Activated naive CD8-positive, alpha-beta T cell treated with anti-CD3 and anti-CD28 coated beads, Interleukin-2, amount 50 U/mL, for 24 hours (primary cell): ENCODE measurements at regions not wholly inside any gene's neighbourhood (a gene's known extent, or its start where the extent isn't known, plus 50 kb on each side); places are given as distances from the start of the nearest gene placed in this dataset.
A peak's percentile ranks its signal among the peaks of the same experiment; 100 is the strongest.
"Not testable (repeated sequence)": the region's sequence is repeated elsewhere in the genome, so short reads cannot be mapped to it uniquely, and the experiment has no call there.

Experiments
- ATAC-seq: fragments of 150-1000 bp; cut with Tn5 transposase; one replicate; pipeline ENCODE4 v1.10.0; 2021
- DNase-seq: peaks from one replicate; pipeline ENCODE4 v3.0.0; 2021
- H3K27ac Mint-ChIP-seq: one replicate; pipeline ENCODE4 v1.8.0; 2021; ENCODE audit warnings: mild to moderate bottlenecking, mixed read lengths
- H3K27me3 Mint-ChIP-seq: one replicate; pipeline ENCODE4 v1.8.0; 2021; ENCODE audit warnings: mixed read lengths
- H3K36me3 Mint-ChIP-seq: one replicate; pipeline ENCODE4 v1.8.0; 2021; ENCODE audit warnings: low read depth, mixed read lengths
- H3K4me1 Mint-ChIP-seq: one replicate; pipeline ENCODE4 v1.8.0; 2021; ENCODE audit warnings: mixed read lengths
- H3K4me3 Mint-ChIP-seq: one replicate; pipeline ENCODE4 v1.8.0; 2021; ENCODE audit warnings: mild to moderate bottlenecking, moderate library complexity, mixed read lengths
- H3K9me3 Mint-ChIP-seq: one replicate; pipeline ENCODE4 v1.8.0; 2021; ENCODE audit warnings: mixed read lengths

- Mint-ChIP-seq H3K27ac (no peak overlapping the region), H3K27me3 (peaks cover 6% of the 10 kb centered on the region), H3K9me3 (no peaks in the 10 kb centered on the region), H3K4me1 (peaks cover 2% of the 10 kb centered on the region), H3K4me3 (no peak overlapping the region), H3K36me3 (no peaks in the 10 kb centered on the region)
- DNase-seq (no peak), ATAC-seq (peak; percentile 57)
Measured at GRCh38 chr9:75672478-75672877, 218.0 kb upstream of the PCSK5 start.

- H3K27ac Mint-ChIP-seq: no peak overlapping the region
- H3K9me3 Mint-ChIP-seq: peaks cover 5% of the 10 kb centered on the region
- ATAC-seq (no peak), DNase-seq (no peak)
- no peaks in the 10 kb centered on the region for H3K27me3 Mint-ChIP-seq
- no peaks in the 10 kb centered on the region for H3K4me1 Mint-ChIP-seq
- no peaks in the 10 kb centered on the region for H3K36me3 Mint-ChIP-seq
- no peak overlapping the region for H3K4me3 Mint-ChIP-seq
Measured at GRCh38 chr9:75683591-75683990, 206.9 kb upstream of the PCSK5 start.

GRCh38 chr9:75685062-75685461 is 205.4 kb upstream of the PCSK5 start:
- no peaks in the 10 kb centered on the region for H3K4me1 Mint-ChIP-seq
- H3K9me3 Mint-ChIP-seq: peaks cover 9% of the 10 kb centered on the region
- H3K4me3 Mint-ChIP-seq: no peak overlapping the region
- H3K27ac Mint-ChIP-seq: no peak overlapping the region
- ATAC-seq: no peak
- no peaks in the 10 kb centered on the region for H3K27me3 Mint-ChIP-seq
- no peak for DNase-seq
- no peaks in the 10 kb centered on the region for H3K36me3 Mint-ChIP-seq

- no peaks in the 10 kb centered on the region for H3K4me1 Mint-ChIP-seq
- ATAC-seq: no peak
- no peak overlapping the region for H3K4me3 Mint-ChIP-seq
- H3K9me3 Mint-ChIP-seq: peaks cover 9% of the 10 kb centered on the region
- H3K36me3 Mint-ChIP-seq: no peaks in the 10 kb centered on the region
- H3K27ac Mint-ChIP-seq: no peak overlapping the region
- no peaks in the 10 kb centered on the region for H3K27me3 Mint-ChIP-seq
- DNase-seq: no peak
Measured at GRCh38 chr9:75687359-75687953, 203.0 kb upstream of the PCSK5 start.

- ATAC-seq, H3K27ac Mint-ChIP-seq, H3K4me1 Mint-ChIP-seq, H3K4me3 Mint-ChIP-seq, DNase-seq, H3K27me3 Mint-ChIP-seq, H3K9me3 Mint-ChIP-seq, H3K36me3 Mint-ChIP-seq: not testable (repeated sequence)
Measured at GRCh38 chr9:75690551-75690950, 199.9 kb upstream of the PCSK5 start.

GRCh38 chr9:75691408-75691807 is 199.1 kb upstream of the PCSK5 start:
- no peaks in the 10 kb centered on the region for H3K4me1 Mint-ChIP-seq
- no peak for ATAC-seq
- no peak overlapping the region for H3K27ac Mint-ChIP-seq
- no peaks in the 10 kb centered on the region for H3K36me3 Mint-ChIP-seq
- no peaks in the 10 kb centered on the region for H3K27me3 Mint-ChIP-seq
- H3K4me3 Mint-ChIP-seq: no peak overlapping the region
- H3K9me3 Mint-ChIP-seq: peaks cover 4% of the 10 kb centered on the region
- no peak for DNase-seq

GRCh38 chr9:75692309-75692708 is 198.2 kb upstream of the PCSK5 start:
- no peak overlapping the region for H3K27ac Mint-ChIP-seq
- peaks cover 4% of the 10 kb centered on the region for H3K9me3 Mint-ChIP-seq
- no peaks in the 10 kb centered on the region for H3K4me1 Mint-ChIP-seq
- no peak overlapping the region for H3K4me3 Mint-ChIP-seq
- H3K27me3 Mint-ChIP-seq: no peaks in the 10 kb centered on the region
- ATAC-seq (no peak), DNase-seq (no peak)
- no peaks in the 10 kb centered on the region for H3K36me3 Mint-ChIP-seq

- Mint-ChIP-seq H3K9me3 (no peaks in the 10 kb centered on the region), H3K36me3 (no peaks in the 10 kb centered on the region), H3K4me3 (no peak overlapping the region), H3K27me3 (no peaks in the 10 kb centered on the region), H3K4me1 (no peaks in the 10 kb centered on the region), H3K27ac (no peak overlapping the region)
- DNase-seq (no peak), ATAC-seq (no peak)
Measured at GRCh38 chr9:75695921-75696320, 194.6 kb upstream of the PCSK5 start.

GRCh38 chr9:75699017-75699416 is 191.5 kb upstream of the PCSK5 start:
- H3K36me3 Mint-ChIP-seq: no peaks in the 10 kb centered on the region
- ATAC-seq (no peak), DNase-seq (no peak)
- no peak overlapping the region for H3K27ac Mint-ChIP-seq
- no peaks in the 10 kb centered on the region for H3K9me3 Mint-ChIP-seq
- H3K4me3 Mint-ChIP-seq: no peak overlapping the region
- H3K4me1 Mint-ChIP-seq: no peaks in the 10 kb centered on the region
- no peaks in the 10 kb centered on the region for H3K27me3 Mint-ChIP-seq

GRCh38 chr9:75699625-75700251 is 190.7 kb upstream of the PCSK5 start:
- ATAC-seq (no peak), DNase-seq (no peak)
- no peak overlapping the region for H3K4me3 Mint-ChIP-seq
- no peak overlapping the region for H3K27ac Mint-ChIP-seq
- H3K4me1 Mint-ChIP-seq: no peaks in the 10 kb centered on the region
- no peaks in the 10 kb centered on the region for H3K36me3 Mint-ChIP-seq
- no peaks in the 10 kb centered on the region for H3K27me3 Mint-ChIP-seq
- no peaks in the 10 kb centered on the region for H3K9me3 Mint-ChIP-seq

GRCh38 chr9:75700252-75700640 is 190.2 kb upstream of the PCSK5 start:
- Mint-ChIP-seq H3K9me3 (no peaks in the 10 kb centered on the region), H3K27me3 (no peaks in the 10 kb centered on the region), H3K36me3 (no peaks in the 10 kb centered on the region), H3K4me3 (no peak overlapping the region), H3K27ac (no peak overlapping the region), H3K4me1 (no peaks in the 10 kb centered on the region)
- no peak for ATAC-seq
- no peak for DNase-seq

GRCh38 chr9:75707191-75707590 is 183.3 kb upstream of the PCSK5 start:
- H3K4me1 Mint-ChIP-seq: no peaks in the 10 kb centered on the region
- peaks cover 3% of the 10 kb centered on the region for H3K27me3 Mint-ChIP-seq
- no peak for DNase-seq
- no peaks in the 10 kb centered on the region for H3K36me3 Mint-ChIP-seq
- H3K4me3 Mint-ChIP-seq: no peak overlapping the region
- no peaks in the 10 kb centered on the region for H3K9me3 Mint-ChIP-seq
- no peak for ATAC-seq
- no peak overlapping the region for H3K27ac Mint-ChIP-seq

- DNase-seq: no peak
- no peak for ATAC-seq
- Mint-ChIP-seq H3K27me3 (peaks cover 3% of the 10 kb centered on the region), H3K9me3 (no peaks in the 10 kb centered on the region), H3K36me3 (no peaks in the 10 kb centered on the region), H3K4me1 (no peaks in the 10 kb centered on the region), H3K4me3 (no peak overlapping the region), H3K27ac (no peak overlapping the region)
Measured at GRCh38 chr9:75709698-75710097, 180.8 kb upstream of the PCSK5 start.

GRCh38 chr9:75712700-75713099 is 177.8 kb upstream of the PCSK5 start:
- DNase-seq (no peak), ATAC-seq (no peak)
- no peaks in the 10 kb centered on the region for H3K9me3 Mint-ChIP-seq
- no peaks in the 10 kb centered on the region for H3K4me1 Mint-ChIP-seq
- no peak overlapping the region for H3K27ac Mint-ChIP-seq
- H3K4me3 Mint-ChIP-seq: no peak overlapping the region
- H3K27me3 Mint-ChIP-seq: peaks cover 3% of the 10 kb centered on the region
- no peaks in the 10 kb centered on the region for H3K36me3 Mint-ChIP-seq

GRCh38 chr9:75713335-75713734 is 177.1 kb upstream of the PCSK5 start:
- ATAC-seq (no peak), DNase-seq (no peak)
- H3K36me3 Mint-ChIP-seq: no peaks in the 10 kb centered on the region
- no peak overlapping the region for H3K27ac Mint-ChIP-seq
- H3K4me1 Mint-ChIP-seq: no peaks in the 10 kb centered on the region
- no peak overlapping the region for H3K4me3 Mint-ChIP-seq
- no peaks in the 10 kb centered on the region for H3K9me3 Mint-ChIP-seq
- H3K27me3 Mint-ChIP-seq: peaks cover 6% of the 10 kb centered on the region

GRCh38 chr9:75715360-75715759 is 175.1 kb upstream of the PCSK5 start:
- no peak for DNase-seq
- H3K4me1 Mint-ChIP-seq: no peaks in the 10 kb centered on the region
- H3K36me3 Mint-ChIP-seq: no peaks in the 10 kb centered on the region
- peaks cover 6% of the 10 kb centered on the region for H3K27me3 Mint-ChIP-seq
- no peak for ATAC-seq
- no peak overlapping the region for H3K4me3 Mint-ChIP-seq
- H3K27ac Mint-ChIP-seq: no peak overlapping the region
- H3K9me3 Mint-ChIP-seq: no peaks in the 10 kb centered on the region
